GM18505 (cell line): ENCODE measurements at regions not wholly inside any gene's neighbourhood (a gene's known extent, or its start where the extent isn't known, plus 50 kb on each side); places are given as distances from the start of the nearest gene placed in this dataset.

ENCODE experiments used
- ATAC-seq: cut with Tn5 transposase; IDR thresholded peaks from one replicate; pipeline ENCODE4 v1.9.1; 2021; ENCODE audit not compliant: unreplicated experiment
- POLR2A ChIP-seq: IDR thresholded peaks from 4 replicates; pipeline ENCODE4 v1.6.1; 2011; ENCODE audit warnings: borderline replicate concordance; ENCODE audit not compliant: insufficient read depth, insufficient read length; ENCODE audit errors: extremely low read depth

GRCh38 chr10:29849126-29849833 lies 210.1 kb downstream of the JCAD start:
- TF ChIP-seq POLR2A, result no peak

GRCh38 chr10:29846881-29847280 lies 212.1 kb upstream of the SVIL start:
- ATAC-seq, result no peak
- TF ChIP-seq POLR2A, result no peak

More at GRCh38 chr10:29849126-29849833, 210.1 kb downstream of the JCAD start:
- no peak for ATAC-seq

- TF ChIP-seq POLR2A, result no peak
- ATAC-seq, result no peak
Observed at GRCh38 chr10:29845166-29845565, 210.4 kb upstream of the SVIL start.

- no peak for TF ChIP-seq POLR2A
- no peak for ATAC-seq
Observed at GRCh38 chr10:29843143-29843542, 208.4 kb upstream of the SVIL start.

GRCh38 chr10:29841724-29842649 lies 207.2 kb upstream of the SVIL start:
- no peak for ATAC-seq
- no peak for TF ChIP-seq POLR2A

GRCh38 chr10:29840516-29841276 lies 205.9 kb upstream of the SVIL start:
- no peak for ATAC-seq
- no peak for TF ChIP-seq POLR2A

GRCh38 chr10:29839826-29840515 lies 205.2 kb upstream of the SVIL start:
- ATAC-seq, result no peak
- TF ChIP-seq POLR2A, result no peak

GRCh38 chr10:29838539-29838938 lies 203.8 kb upstream of the SVIL start:
- no peak for TF ChIP-seq POLR2A
- no peak for ATAC-seq

- TF ChIP-seq POLR2A, result no peak
- no peak for ATAC-seq
Observed at GRCh38 chr10:29837586-29837985, 202.8 kb upstream of the SVIL start.

GRCh38 chr10:29836396-29836795 lies 201.6 kb upstream of the SVIL start:
- no peak for ATAC-seq
- TF ChIP-seq POLR2A, result no peak

GRCh38 chr10:29835055-29835454 lies 200.3 kb upstream of the SVIL start:
- TF ChIP-seq POLR2A, result no peak
- ATAC-seq, result no peak

GRCh38 chr10:29830531-29831512 lies 196.1 kb upstream of the SVIL start:
- ATAC-seq, result no peak
- TF ChIP-seq POLR2A, result no peak
